ENCODE measurements at regions not wholly inside any gene's neighbourhood (a gene's known extent, or its start where the extent isn't known, plus 50 kb on each side); places are given as distances from the start of the nearest gene placed in this dataset.
"Not testable (repeated sequence)": the region's sequence is repeated elsewhere in the genome, so short reads cannot be mapped to it uniquely, and the experiment has no call there.

GRCh38 chr2:131753640-131754561 lies 226.2 kb downstream of the CCDC74A start:
- DNase-seq: no peak

DNA sequence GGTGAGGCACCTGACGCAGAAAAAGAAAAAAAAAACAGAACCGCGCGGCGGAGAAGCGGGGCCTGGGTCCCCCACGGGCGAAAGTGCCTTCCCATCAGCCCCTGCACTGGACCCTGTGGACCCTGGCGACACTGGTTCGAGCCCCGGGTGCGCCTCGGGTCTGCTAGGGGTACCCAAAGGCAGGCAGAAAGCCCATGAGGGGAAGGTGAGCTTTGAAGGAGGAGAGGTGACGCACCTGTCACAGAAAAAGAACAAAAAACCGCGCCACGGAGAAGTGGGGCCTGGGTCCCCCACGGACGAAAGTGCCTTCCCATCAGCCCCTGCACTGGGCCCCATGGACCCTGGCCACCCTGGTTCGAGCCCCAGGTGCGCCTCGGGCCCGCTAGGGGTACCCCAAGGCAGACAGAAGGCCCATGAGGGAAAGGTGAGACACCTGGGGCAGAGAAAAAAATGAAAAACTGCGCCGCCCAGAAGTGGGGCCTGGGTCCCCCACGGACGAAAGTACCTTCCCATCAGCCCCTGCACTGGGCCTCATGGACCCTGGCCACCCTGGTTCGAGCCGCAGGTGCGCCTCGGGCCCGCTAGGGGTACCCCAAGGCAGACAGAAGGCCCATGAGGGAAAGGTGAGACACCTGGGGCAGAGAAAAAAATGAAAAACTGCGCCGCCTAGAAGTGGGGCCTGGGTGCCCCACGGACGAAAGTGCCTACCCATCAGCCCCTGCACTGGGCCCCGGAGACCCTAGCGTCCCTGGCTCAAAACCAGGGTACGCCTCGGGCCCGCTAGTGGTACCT lies 227.4 kb downstream of the CCDC74A start:
- no peak for DNase-seq

- DNase-seq: no peak
Measured at GRCh38 chr2:131756141-131756907, 228.6 kb downstream of the CCDC74A start.

- not testable (repeated sequence) for DNase-seq
Measured at GRCh38 chr2:131758941-131759340, 231.3 kb downstream of the CCDC74A start.

DNA sequence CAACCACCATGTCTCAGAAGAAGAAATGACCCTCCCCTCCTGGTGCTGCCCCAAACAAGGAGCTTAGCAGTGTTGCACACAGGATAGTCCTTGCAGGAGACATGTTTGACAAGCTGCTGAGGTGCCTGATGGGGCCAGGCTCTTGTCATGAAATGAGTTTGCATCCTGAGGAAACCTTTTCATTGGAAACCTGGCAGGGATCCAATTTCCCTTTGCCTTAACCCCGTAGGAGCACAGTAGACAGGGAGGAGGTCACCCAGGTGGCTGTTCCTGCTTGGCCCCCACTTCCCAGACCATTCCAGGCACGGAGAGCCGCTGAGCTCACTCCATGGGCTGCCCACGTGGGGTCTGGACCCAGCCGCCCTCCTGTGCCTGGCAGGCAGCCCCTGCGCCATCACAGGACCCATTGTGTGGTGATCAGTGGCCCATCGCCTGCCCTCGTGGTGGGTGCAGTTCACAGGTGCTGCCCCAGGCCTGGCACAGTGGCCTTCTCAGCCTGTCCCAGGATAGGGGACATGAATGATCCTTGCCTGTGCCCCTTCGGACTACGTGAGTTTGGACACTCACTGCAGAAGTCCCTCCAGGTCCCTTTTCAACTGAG lies 247.4 kb downstream of the CCDC74A start:
- not testable (repeated sequence) for DNase-seq

GRCh38 chr2:131775903-131776506 lies 248.3 kb downstream of the CCDC74A start:
- DNase-seq: not testable (repeated sequence)

- not testable (repeated sequence) for DNase-seq
Measured at GRCh38 chr2:131780446-131780845, 252.8 kb downstream of the CCDC74A start.

GRCh38 chr2:131801210-131801744 lies 273.6 kb downstream of the CCDC74A start:
- DNase-seq: no peak

GRCh38 chr2:131801745-131802350 lies 274.2 kb downstream of the CCDC74A start:
- peak; percentile 84 to 88 for DNase-seq

GRCh38 chr2:131802351-131802836 lies 274.7 kb downstream of the CCDC74A start:
- DNase-seq: peak; percentile 57 to 66

- not testable (repeated sequence) for DNase-seq
Measured at GRCh38 chr2:131803237-131803636, 275.5 kb downstream of the CCDC74A start.

DNA sequence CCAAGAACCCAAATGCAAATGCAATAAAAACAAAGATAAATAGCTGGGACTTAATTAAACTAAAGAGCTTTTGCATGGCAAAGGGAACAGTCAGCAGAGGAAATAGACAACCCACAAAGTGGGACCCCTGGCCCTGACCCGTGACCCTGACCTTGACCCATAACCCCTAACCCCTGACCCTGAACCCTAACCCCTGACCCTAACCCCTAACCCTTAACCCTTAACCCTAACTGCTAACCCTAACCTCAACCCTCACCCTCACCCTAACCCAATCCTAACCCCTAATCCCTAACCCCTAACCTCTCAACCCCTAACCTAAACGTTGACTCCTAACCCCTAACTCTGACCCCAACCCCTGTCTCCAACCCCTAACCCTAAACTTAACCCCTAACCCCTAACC lies 284.9 kb downstream of the CCDC74A start:
- DNase-seq: not testable (repeated sequence)

DNA sequence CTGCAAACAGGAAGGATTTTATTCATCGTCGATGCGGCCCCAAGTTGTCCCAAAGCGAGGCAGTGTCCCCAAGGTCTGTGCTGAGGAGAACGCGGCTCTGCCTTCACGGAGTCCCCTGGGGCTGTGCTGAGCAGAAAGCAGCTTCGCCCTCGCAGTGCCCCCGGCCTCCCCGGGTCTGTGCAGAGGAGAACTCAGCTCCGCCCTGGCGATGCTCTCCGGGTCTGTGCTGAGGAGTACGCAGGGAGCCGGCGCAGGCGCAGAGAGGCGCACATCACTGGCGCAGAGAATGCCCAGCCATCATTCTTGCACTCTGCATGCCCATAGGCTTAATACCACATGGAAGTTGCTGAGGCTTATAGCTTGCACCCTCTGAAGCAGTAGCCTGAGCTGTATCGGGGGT lies 285.7 kb downstream of the CCDC74A start:
- DNase-seq: not testable (repeated sequence)

DNA sequence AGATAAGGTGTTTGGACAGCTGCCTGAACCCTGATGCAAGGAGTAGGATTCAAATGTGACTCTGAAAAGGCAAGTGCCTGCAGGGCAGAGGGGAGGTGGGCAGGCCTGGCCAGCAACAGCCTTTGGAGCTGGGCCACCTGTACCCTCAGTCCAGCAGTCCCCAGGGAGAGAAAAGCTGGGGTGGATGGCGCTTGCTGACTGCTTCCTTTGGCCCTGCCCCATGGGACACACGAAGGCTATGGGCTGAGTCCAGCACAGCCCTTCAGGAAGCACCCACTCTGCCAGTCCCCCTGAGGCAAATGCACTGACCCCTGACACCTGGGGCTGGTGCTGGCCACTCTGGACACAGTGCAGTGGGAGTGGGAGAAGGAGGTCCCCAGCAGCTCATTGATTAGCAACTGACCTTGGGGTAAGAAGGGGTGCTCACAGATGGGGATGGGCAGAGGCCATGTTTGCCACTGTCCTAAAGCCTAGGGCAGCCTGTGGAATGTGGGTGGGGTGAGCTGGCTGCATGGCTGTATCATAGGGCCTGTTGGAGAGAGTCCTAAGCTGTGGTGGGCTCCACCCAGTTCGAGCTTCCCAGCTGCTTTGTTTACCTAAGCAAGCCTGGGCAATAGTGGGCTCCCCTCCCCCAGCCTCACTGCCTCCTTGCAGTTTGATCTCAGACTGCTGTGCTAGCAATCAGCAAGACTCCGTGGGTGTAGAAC lies 290.7 kb downstream of the CCDC74A start:
- DNase-seq: not testable (repeated sequence)

DNA sequence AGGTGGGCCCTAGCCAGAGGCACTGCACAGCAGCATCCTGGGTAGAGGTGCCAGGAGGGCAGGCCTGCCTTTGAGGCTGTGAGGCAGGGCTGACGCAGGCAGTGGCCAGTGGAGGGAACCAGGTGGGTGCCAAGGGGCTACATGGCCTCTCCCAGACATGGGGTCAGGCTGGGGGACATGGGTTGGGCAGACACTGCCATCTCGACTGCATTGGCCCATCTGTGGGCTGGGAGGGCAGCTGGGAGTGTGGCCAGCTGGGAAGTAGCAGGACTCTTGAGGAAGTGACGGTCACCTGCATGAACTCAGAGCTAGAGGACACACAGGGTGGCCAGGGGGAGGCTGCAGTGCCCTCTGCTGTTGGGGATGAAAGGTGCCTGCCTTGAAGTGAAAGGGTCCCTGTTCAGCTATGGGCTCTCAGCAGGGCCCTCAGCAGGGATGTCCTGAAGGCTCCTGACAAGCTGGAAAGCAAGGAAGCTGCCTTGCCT lies 294.6 kb downstream of the CCDC74A start:
- DNase-seq: not testable (repeated sequence)

GRCh38 chr2:131823058-131823457 lies 295.4 kb downstream of the CCDC74A start:
- DNase-seq: not testable (repeated sequence)

DNA sequence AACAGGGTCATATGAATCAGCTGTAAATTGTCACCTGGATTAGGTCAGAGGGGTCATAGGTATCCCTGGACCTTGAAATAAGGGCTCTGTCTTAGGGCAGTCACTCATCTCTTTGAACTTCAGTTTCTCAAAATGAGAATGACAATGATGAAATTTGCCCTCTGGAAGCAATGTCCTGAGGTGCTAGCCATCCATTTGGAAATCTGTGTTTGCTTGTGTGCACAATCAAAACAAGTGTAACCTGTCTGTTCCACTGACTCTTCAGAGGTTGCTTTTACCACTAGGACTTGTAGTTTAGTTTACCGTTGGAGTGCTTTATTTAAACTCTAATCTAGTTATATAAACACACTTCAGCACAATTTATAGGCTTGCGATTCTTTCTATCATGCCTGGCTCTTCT lies 297.3 kb downstream of the CCDC74A start:
- DNase-seq: not testable (repeated sequence)

DNA sequence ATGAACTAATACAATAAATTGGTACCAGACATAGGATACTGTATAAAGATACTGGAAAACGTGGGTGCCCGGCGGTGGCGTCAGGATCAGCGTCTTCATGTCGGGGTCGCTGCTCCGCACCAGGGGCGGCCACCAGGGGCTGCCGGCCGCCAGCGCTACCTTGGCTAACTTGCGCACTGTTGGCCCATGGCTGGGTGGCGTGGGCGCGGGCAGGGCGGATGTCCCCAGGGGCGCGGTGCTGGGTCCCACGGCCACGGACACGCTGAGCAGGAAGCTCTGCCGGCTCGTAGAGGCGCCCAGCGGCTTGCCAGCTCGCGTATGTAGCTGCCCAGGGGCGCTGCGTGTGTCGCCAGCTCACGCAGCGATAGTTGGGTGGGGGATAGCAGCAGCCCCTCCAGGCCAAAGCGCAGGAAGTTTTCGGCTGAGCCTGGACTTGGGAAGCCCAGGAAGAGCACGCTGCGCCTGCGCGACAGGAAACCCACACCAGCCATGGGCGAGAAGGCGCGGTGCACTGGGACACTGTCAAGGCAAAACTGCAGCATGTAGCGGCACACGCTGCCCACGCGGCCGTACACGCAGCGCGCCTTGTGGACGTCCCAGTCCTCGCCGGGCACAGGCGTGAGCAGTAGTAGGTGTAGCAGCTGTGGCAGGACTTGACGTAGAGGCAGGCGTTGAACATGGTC lies 299.9 kb downstream of the CCDC74A start:
- no peak for DNase-seq

GRCh38 chr2:131828164-131828561 lies 300.5 kb downstream of the CCDC74A start:
- no peak for DNase-seq
